ENCODE measurements at regions not wholly inside any gene's neighbourhood (a gene's known extent, or its start where the extent isn't known, plus 50 kb on each side); places are given as distances from the start of the nearest gene placed in this dataset.

DNA sequence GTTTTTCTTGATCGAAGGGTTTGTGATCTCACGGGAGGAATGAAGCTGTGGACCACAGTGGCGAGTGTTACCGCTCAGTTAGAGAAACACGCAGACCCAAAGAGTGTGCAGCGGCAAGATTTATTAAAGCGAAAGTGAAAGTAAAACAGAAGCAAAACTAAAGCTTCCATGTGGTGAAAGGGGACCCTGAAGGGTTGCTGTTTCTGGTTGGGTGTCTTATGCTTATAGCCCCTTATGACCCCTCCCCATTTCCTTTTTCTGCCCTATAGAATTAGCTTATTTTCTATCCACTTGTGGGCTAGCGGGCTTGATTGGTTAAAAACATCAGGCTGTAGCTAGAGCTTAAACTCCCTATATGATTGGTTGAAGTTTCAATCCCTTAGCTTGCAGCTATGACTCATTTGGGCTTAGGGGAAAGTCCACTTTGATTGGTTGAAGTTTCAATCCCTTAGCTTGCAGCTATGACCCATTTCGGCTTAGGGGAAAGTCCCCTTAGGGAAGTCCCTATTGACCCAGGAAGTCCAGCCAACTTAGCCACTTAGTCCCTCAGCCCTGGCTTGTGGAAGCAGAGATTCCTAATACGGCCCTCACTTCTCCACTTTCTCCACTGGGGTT lies 171.2 kb upstream of the NWD2 start:
- peak; percentile 23 for DNase-seq (ENCODE audit: low read depth)

DNA sequence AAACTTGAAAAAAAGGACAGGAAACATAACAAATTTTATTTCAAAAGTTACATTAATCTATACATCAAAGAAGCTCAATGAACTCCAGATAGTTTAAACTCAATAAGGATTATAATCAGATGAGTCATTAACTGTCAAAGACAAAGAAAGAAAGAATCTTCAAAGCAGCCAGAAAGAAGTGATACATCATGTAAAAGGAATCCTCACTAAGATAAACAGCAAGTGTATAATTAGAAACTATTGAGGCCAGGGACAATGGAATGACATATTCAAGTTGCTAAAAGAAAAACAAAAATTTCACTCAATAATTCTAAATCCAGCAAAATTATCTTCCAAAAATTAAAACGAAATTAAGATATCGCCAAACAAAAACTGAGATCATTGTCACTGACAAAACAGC lies 161.6 kb upstream of the NWD2 start:
- DNase-seq (ENCODE audit: low read depth) = no peak

GRCh38 chr4:37095925-37096324 lies 148.6 kb upstream of the NWD2 start:
- no peak for DNase-seq (ENCODE audit: low read depth)

DNA sequence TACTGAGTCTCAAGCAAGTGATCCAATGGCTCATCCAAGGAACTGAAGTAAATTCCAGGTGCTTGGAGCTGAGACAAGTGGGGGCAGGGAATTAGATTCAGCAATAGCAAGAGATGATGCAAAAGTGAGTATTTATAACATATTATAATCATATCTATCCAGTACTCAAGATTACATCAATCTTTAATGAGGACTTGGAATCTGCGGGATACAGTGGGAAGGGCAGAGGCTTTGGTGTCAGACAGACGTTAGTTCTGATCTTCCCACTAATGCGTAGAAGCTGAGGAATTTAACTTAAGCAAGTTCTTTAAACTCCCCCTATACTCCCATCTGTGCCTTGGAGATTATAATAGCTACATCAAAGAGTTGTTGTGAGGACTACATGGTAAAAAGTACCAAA lies 143.4 kb upstream of the NWD2 start:
- DNase-seq (ENCODE audit: low read depth) = no peak

- no peak for DNase-seq (ENCODE audit: low read depth)
Observed at GRCh38 chr4:37101686-37102085, 142.9 kb upstream of the NWD2 start.

DNA sequence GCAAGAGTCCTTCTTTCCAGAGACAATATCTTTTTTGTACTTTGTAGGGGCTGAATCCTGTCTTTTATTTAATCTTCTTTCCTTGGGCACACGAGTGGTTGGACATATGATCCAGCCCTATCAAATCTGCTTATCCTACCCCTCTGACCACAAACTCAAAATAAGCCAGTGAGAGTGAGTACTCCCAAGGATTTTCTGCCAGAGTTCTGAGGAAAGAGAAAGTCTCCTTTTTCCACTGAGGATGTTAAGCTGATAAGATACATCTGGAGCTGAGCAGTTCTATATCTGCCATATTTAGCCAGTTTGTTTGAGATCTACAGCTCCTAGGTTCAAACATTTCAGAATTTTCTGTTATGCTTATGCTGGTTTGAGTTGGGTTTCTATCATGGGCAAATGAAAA lies 134.8 kb upstream of the NWD2 start:
- DNase-seq (ENCODE audit: low read depth) = no peak

DNA sequence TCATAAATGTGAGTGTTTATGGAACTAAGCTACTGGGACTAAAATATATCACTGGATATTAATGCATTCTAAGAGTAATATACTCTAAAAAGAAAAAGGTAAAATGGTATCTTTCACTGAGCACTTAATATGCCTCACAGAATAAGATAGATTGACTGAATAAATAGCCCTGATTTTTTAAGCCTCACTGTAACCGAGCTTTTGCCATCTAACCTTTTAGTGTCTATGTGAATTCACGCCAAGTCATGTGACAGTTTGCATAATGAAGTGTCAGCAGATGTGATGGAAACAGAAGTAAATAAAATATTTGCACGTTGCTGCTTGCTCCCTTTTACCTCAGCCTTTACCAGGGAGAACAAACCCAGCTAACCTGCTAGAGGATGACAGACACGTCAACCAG lies 119.7 kb upstream of the NWD2 start:
- DNase-seq (ENCODE audit: low read depth) = no peak

DNA sequence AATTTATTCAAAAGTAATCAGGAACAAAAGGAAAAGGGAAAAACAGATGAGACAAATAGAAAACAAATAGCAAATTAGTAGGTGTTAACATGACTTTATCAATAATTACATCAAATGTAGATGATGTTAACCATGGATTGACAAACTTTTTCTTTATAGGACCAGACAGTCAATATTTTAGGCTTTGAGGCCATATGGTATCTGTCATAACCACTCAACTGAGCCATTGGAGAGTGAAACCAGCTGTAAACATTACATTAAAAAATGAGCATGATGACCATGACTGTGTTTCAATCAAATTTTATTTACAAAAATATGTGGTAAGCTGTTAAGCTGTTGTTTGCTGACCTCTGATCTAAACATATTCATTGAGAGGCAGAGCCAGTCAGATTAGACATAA lies 118.5 kb upstream of the NWD2 start:
- no peak for DNase-seq (ENCODE audit: low read depth)

- no peak for DNase-seq (ENCODE audit: low read depth)
Observed at GRCh38 chr4:37130465-37130864, 114.1 kb upstream of the NWD2 start.

DNA sequence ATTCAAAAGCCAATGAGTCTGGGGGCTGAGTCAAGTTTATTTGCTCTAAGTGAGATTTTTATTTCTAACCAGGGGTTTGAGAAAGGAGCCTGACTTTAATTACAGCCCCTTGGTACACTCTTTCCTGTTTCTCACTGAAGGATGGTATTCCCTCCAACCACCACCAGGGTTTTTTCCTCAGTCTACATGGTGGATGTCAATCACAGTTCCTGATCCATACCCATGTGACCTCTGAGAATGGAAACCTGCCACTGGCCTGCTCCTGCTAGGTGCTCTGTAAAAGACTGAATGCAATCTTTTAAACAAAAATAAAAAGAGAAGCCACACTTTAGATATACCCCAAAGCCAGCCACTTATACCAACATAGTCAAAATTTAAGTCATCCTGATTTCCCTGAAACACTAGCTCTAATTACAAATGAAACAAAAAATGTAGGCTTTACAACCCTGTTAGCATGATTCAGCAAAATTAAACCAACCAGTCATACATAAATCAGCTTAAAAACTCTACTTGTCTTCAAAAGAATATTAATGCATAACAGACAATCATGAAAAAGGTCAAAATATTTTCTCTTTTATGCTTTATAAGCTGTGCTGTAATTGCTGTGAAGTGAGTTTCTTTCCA lies 112.1 kb upstream of the NWD2 start:
- no peak for DNase-seq (ENCODE audit: low read depth)

- DNase-seq (ENCODE audit: low read depth) = no peak
Observed at GRCh38 chr4:37132975-37133360, 111.6 kb upstream of the NWD2 start.

DNA sequence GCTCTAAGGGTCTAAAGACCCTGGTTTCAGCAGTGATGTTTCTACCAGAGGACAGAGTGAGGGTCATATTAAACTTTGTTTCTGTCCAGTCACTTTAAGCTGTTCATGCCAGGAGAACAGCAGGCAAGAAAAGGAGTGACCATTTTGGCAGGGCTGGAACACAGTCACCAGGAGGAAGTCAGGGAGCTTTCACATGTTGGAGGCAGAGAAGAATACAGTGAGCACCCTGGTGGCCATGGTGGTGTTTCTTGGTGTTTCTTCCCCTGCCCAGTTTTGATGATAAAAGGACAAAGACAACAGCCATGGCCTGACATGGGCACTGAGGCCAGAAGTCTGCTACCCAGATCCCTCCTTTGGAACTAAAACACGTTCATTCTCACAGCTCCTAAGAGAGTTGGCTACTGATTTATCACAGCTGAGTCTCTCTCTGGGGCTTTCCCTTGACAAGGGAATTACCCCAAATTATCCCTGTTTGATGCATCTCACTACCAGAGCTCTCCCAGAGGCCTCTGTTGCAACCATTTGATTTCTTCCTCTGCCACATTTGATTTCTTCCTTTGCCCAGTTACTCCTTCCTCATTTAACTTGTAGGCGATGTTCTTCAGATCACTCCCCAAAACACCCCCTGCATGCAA lies 106.4 kb upstream of the NWD2 start:
- no peak for DNase-seq (ENCODE audit: low read depth)

DNA sequence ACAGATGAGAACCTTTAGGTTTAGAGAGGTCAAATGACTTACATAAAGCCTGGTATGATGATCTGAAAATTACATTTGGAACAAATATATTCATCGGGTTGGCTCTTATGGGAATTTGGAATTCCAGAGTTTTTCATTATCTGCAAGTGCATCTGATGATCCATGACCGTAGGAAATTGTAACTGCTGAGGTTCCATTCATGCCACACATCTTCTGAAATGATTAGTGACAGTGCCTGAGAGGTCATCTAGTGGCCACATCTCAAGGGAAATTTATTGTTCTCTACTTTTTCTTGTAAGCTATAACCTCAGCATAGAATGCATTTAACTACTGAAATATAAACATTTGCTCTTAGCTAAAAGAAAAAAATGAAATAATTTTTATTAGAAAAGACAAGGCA lies 105.8 kb upstream of the NWD2 start:
- no peak for DNase-seq (ENCODE audit: low read depth)

DNA sequence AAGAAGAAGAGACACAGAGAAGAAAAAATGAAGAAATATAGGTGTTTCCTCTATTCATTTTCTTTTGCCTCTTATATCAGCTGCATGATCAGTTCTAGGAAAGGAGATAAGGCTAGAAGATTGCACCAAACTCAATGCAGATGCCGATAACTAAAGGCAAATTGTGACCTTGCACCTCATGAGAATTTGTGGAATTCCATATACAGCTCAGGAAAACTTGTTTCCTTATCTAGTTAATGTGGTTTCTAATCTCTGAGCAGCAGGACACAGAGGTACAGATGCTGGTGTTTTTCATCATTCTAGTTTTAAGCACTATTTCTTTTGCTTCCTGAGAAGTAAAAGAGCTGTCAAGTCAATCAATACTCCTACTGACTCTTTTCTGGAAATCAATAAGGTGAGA lies 104.6 kb upstream of the NWD2 start:
- no peak for DNase-seq (ENCODE audit: low read depth)

- DNase-seq (ENCODE audit: low read depth) = no peak
Observed at GRCh38 chr4:37146260-37146659, 98.3 kb upstream of the NWD2 start.

GRCh38 chr4:37157476-37158167 lies 86.9 kb upstream of the NWD2 start:
- DNase-seq (ENCODE audit: low read depth) = no peak

DNA sequence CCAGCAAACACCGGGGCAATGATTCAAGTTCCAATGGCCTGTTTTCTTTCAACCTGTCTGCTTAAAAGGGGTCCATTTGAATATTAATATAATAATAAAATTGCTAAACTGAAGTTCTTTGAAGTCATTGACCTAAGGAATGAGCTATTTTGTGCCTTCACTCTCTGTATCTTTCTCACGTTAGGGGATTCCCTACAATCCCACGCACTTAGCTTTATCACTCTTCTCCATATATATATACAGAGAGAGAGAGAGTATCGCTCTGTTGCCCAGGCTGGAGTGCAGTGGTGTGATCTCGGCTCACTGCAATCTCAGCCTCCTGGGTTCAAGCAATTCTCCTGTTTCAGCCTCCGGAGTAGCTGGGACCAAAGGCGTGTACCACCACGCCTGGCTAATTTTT lies 83.9 kb upstream of the NWD2 start:
- DNase-seq (ENCODE audit: low read depth) = no peak

- no peak for DNase-seq (ENCODE audit: low read depth)
Observed at GRCh38 chr4:37165844-37166243, 78.7 kb upstream of the NWD2 start.

DNA sequence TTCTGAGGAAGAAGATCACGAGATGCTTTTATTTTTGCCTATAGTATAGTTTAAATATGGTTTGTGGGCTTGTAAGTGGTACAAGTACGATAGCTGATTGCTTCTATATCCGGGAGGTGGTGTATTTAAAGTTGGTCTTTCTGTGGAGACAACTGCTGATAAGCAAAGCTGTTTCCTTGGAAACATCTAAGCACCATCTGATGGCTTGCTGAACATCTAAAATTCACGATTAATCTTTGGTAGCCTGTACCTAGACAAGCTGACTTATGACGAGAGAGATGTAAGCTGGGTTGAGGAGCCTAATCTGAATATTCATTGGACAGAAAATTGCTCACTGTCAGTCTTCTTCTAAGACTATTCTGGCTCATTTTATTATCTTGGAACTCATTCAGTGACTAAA lies 74.6 kb upstream of the NWD2 start:
- DNase-seq (ENCODE audit: low read depth) = no peak

DNA sequence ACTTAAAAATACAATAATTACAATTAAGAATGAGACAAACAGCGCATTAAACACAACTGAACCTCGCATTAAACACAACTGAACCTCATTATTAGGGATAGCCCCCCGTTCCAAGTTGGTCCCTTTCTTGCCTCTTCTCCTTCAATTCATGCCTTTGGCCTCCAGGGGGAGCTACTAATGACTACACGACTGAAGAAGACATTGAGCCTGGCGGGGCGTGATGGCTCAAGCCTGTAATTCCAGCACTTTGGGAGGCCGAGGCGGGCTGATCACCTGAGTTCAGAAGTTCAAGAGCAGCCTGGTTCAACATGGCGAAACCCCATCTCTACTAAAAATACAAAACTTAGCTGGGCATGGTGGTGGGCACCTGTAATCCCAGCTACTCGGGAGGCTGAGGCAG lies 56.4 kb upstream of the NWD2 start:
- no peak for DNase-seq (ENCODE audit: low read depth)

Measured in Daoy (cell line).